ENCODE measurements at regions not wholly inside any gene's neighbourhood (a gene's known extent, or its start where the extent isn't known, plus 50 kb on each side); places are given as distances from the start of the nearest gene placed in this dataset.
"Not testable (repeated sequence)": the region's sequence is repeated elsewhere in the genome, so short reads cannot be mapped to it uniquely, and the experiment has no call there.

DNA sequence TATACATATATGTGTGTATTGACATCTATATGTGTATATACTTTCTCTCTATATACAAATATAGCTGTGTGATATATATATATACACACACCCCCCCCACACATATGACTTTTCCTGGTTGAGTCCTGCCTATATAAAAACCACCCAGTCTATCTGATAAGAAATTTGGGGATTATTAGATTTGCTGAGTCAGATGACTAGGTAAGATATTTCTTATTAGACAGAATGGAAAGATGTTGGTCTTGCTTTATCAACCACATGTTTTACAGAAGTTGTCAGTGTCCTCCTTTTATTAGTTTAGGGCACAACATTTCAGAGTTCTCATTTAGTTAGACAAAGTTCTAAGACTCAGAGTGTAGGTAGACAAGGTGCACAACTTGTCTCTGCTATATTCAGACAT, 953.3 kb downstream of the METTL15 start:
- no peaks in the 10 kb centered on the region for H3K27me3 ChIP-seq (ENCODE audit: control insufficient read depth, insufficient read depth, low read length)
- DNase-seq (no peak), FAIRE-seq (no peak)
- no peaks in the 10 kb centered on the region for H3K4me1 ChIP-seq (ENCODE audit: control insufficient read depth in 2 of 3, insufficient read depth in 2 of 3, low read depth in 1 of 3, low read length in 3 of 3)
- TF ChIP-seq CTCF (IDR thresholded peaks at IDR 0.05; ENCODE audit: borderline replicate concordance, extremely low read depth, insufficient read depth) = no peak
- no peak overlapping the region for H3K4me3 ChIP-seq (ENCODE audit: low read length in 3 of 3)
- intact Hi-C loops (cut with DNase I) = no loop called here
- no peaks in the 10 kb centered on the region for H3K36me3 ChIP-seq (ENCODE audit: control insufficient read depth in 2 of 3, insufficient read depth in 3 of 3, low read length in 3 of 3)
- H3K9me3 ChIP-seq (ENCODE audit: control insufficient read depth in 2 of 3, insufficient read depth in 1 of 3, low read length in 3 of 3) = no peaks in the 10 kb centered on the region
- H3K9ac ChIP-seq (ENCODE audit: low read length in 3 of 3) = no peak overlapping the region
- no peak overlapping the region for H3K27ac ChIP-seq (ENCODE audit: low read depth in 2 of 2, low read length in 2 of 2)

GRCh38 chr11:29056487-29056886, 948.3 kb downstream of the METTL15 start:
- H3K4me1 ChIP-seq (ENCODE audit: control insufficient read depth in 2 of 3, insufficient read depth in 2 of 3, low read depth in 1 of 3, low read length in 3 of 3); intact Hi-C loops (cut with DNase I); H3K4me3 ChIP-seq (ENCODE audit: low read length in 3 of 3); H3K36me3 ChIP-seq (ENCODE audit: control insufficient read depth in 2 of 3, insufficient read depth in 3 of 3, low read length in 3 of 3); FAIRE-seq; H3K9me3 ChIP-seq (ENCODE audit: control insufficient read depth in 2 of 3, insufficient read depth in 1 of 3, low read length in 3 of 3); DNase-seq; H3K27me3 ChIP-seq (ENCODE audit: control insufficient read depth, insufficient read depth, low read length); H3K9ac ChIP-seq (ENCODE audit: low read length in 3 of 3); H3K27ac ChIP-seq (ENCODE audit: low read depth in 2 of 2, low read length in 2 of 2): not testable (repeated sequence)

- Histone ChIP-seq H3K27ac (ENCODE audit: low read depth in 2 of 2, low read length in 2 of 2) (no peak overlapping the region), H3K9me3 (ENCODE audit: control insufficient read depth in 2 of 3, insufficient read depth in 1 of 3, low read length in 3 of 3) (no peaks in the 10 kb centered on the region), H3K27me3 (ENCODE audit: control insufficient read depth, insufficient read depth, low read length) (no peaks in the 10 kb centered on the region), H3K36me3 (ENCODE audit: control insufficient read depth in 2 of 3, insufficient read depth in 3 of 3, low read length in 3 of 3) (no peaks in the 10 kb centered on the region), H3K9ac (ENCODE audit: low read length in 3 of 3) (no peak overlapping the region), H3K4me3 (ENCODE audit: low read length in 3 of 3) (no peak overlapping the region), H3K4me1 (ENCODE audit: control insufficient read depth in 2 of 3, insufficient read depth in 2 of 3, low read depth in 1 of 3, low read length in 3 of 3) (no peaks in the 10 kb centered on the region)
- FAIRE-seq (no peak), DNase-seq (no peak)
- intact Hi-C loops (cut with DNase I) = no loop called here
- TF ChIP-seq CTCF (IDR thresholded peaks at IDR 0.05; ENCODE audit: borderline replicate concordance, extremely low read depth, insufficient read depth) = no peak
These were observed 943.7 kb downstream of the METTL15 start for GRCh38 chr11:29051935-29052334.

DNA sequence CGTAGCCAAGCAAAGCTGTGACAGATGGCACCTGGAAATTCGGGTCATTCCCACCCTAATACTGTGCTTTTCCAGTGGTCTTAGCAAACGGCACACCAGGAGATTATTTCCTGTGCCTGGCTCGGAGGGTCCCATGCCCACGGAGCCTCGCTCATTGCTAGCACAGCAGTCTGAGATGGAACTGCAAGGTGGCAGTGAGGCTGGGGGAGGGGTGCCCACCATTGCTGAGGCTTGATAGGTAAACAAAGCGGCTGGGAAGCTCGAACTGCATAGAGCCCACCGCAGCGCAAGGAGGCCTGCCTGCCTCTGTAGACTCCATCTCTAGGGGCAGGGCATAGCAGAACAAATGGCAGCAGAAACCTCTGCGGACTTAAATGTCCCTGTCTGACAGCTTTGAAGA, 942.8 kb downstream of the METTL15 start:
- FAIRE-seq; H3K4me1 ChIP-seq (ENCODE audit: control insufficient read depth in 2 of 3, insufficient read depth in 2 of 3, low read depth in 1 of 3, low read length in 3 of 3): not testable (repeated sequence)
- DNase-seq = peak in 1 of 5 donors; percentile 35

DNA sequence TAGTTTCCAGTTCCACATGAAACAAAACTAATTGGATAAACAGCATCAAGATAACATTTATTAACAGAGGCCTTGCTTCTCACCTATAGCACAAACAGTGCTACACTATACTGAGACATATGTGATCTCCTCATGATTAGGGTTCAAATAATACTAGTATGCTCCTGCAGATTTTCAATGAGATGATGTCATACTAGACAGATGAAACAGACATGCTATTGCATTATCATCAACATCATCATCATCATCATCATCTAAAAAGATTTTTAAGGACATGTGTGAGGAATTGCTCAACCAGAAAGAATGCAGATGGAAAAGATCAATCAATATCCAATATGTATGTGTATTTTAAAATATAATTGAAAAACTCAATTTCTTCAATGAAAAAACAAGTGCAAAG, 932.3 kb downstream of the METTL15 start:
- Histone ChIP-seq H3K4me3 (ENCODE audit: low read length in 3 of 3) (no peak overlapping the region), H3K9ac (ENCODE audit: low read length in 3 of 3) (no peak overlapping the region), H3K9me3 (ENCODE audit: control insufficient read depth in 2 of 3, insufficient read depth in 1 of 3, low read length in 3 of 3) (no peaks in the 10 kb centered on the region), H3K4me1 (ENCODE audit: control insufficient read depth in 2 of 3, insufficient read depth in 2 of 3, low read depth in 1 of 3, low read length in 3 of 3) (no peaks in the 10 kb centered on the region), H3K36me3 (ENCODE audit: control insufficient read depth in 2 of 3, insufficient read depth in 3 of 3, low read length in 3 of 3) (no peaks in the 10 kb centered on the region), H3K27ac (ENCODE audit: low read depth in 2 of 2, low read length in 2 of 2) (no peak overlapping the region), H3K27me3 (ENCODE audit: control insufficient read depth, insufficient read depth, low read length) (no peaks in the 10 kb centered on the region)
- FAIRE-seq (no peak), DNase-seq (no peak)
- intact Hi-C loops (cut with DNase I) = no loop called here
- no peak for TF ChIP-seq CTCF (IDR thresholded peaks at IDR 0.05; ENCODE audit: borderline replicate concordance, extremely low read depth, insufficient read depth)

More for the DNA sequence above, 942.8 kb downstream of the METTL15 start:
- H3K4me3 ChIP-seq (ENCODE audit: low read length in 3 of 3); H3K9ac ChIP-seq (ENCODE audit: low read length in 3 of 3); H3K36me3 ChIP-seq (ENCODE audit: control insufficient read depth in 2 of 3, insufficient read depth in 3 of 3, low read length in 3 of 3); H3K27ac ChIP-seq (ENCODE audit: low read depth in 2 of 2, low read length in 2 of 2); intact Hi-C loops (cut with DNase I); H3K9me3 ChIP-seq (ENCODE audit: control insufficient read depth in 2 of 3, insufficient read depth in 1 of 3, low read length in 3 of 3); H3K27me3 ChIP-seq (ENCODE audit: control insufficient read depth, insufficient read depth, low read length): not testable (repeated sequence)

Data from kidney (tissue), 13 donors.